ENCODE measurements at regions not wholly inside any gene's neighbourhood (a gene's known extent, or its start where the extent isn't known, plus 50 kb on each side); places are given as distances from the start of the nearest gene placed in this dataset.

- ChIA-PET CTCF (no interaction called here), POLR2A (no interaction called here)
- H3K9me3 Mint-ChIP-seq = peaks cover 0 to 5% (median 0%) of the 10 kb centered on the region in 11 donors
- no peaks in the 10 kb centered on the region for H3K4me1 Mint-ChIP-seq
- DNase-seq (no peak), ATAC-seq (no peak)
- intact Hi-C loops (cut with micrococcal nuclease) = loop anchor here in 1 of 2 donors (2.0 kb wide), 1 partner anchor 290 kb away; no protein-coding TSS in a partner anchor
- H3K36me3 Mint-ChIP-seq = no peaks in the 10 kb centered on the region
- peaks cover 0 to 3% (median 0%) of the 10 kb centered on the region in 5 donors for H3K27me3 Mint-ChIP-seq
- no peak overlapping the region for H3K4me3 Mint-ChIP-seq
- Histone ChIP-seq H3K27me3 (ENCODE audit: control insufficient read depth in 2 of 2, insufficient read depth in 2 of 2, low read length in 2 of 2) (no peaks in the 10 kb centered on the region), H3K36me3 (ENCODE audit: control insufficient read depth in 2 of 3, insufficient read depth in 3 of 3, low read length in 3 of 3) (no peaks in the 10 kb centered on the region), H3K4me1 (ENCODE audit: control insufficient read depth in 2 of 2, insufficient read depth in 2 of 2, low read length in 2 of 2) (no peaks in the 10 kb centered on the region), H3K9me3 (ENCODE audit: control insufficient read depth in 2 of 3, low read length in 3 of 3) (no peaks in the 10 kb centered on the region), H3K27ac (ENCODE audit: low read depth, low read length) (no peak overlapping the region), H3K4me3 (ENCODE audit: low read length) (no peak overlapping the region)
- no peak overlapping the region for H3K27ac Mint-ChIP-seq
Measured at GRCh38 chr3:182392182-182392937, 400.9 kb upstream of the ATP11B start.

DNA sequence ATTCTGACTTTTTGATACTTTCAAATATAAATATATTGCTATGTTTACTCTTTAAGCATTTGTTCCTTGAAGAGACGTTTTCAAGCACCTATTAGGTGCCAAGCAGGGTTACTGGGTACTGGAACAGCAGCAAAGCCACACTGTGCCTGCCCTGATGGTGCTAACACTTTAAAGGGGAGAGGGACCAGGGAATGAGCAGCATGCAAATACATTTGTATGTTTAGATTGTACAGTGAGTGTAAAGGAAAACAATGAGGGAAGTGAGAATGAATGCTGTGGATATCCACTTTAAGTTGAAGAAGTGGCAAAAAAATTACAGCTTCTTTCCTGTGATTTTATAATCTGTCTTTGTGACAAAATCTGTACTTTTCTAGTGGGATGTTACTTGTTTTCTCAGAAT lies 400.2 kb upstream of the ATP11B start:
- H3K36me3 Mint-ChIP-seq = no peaks in the 10 kb centered on the region
- no peak for DNase-seq
- H3K27ac Mint-ChIP-seq = no peak overlapping the region
- H3K27me3 Mint-ChIP-seq = peaks cover 0 to 3% (median 0%) of the 10 kb centered on the region in 5 donors
- ChIA-PET POLR2A (no interaction called here), CTCF (no interaction called here)
- no peaks in the 10 kb centered on the region for H3K4me1 ChIP-seq (ENCODE audit: control insufficient read depth in 2 of 2, insufficient read depth in 2 of 2, low read length in 2 of 2)
- H3K4me3 ChIP-seq (ENCODE audit: low read length) = no peak overlapping the region
- no peak overlapping the region for H3K27ac ChIP-seq (ENCODE audit: low read depth, low read length)
- intact Hi-C loops (cut with micrococcal nuclease) = loop anchor here in 1 of 2 donors (2.0 kb wide), 1 partner anchor 290 kb away; no protein-coding TSS in a partner anchor
- no peaks in the 10 kb centered on the region for H3K4me1 Mint-ChIP-seq
- no peaks in the 10 kb centered on the region for H3K27me3 ChIP-seq (ENCODE audit: control insufficient read depth in 2 of 2, insufficient read depth in 2 of 2, low read length in 2 of 2)
- no peak for ATAC-seq
- no peak overlapping the region for H3K4me3 Mint-ChIP-seq
- no peaks in the 10 kb centered on the region for H3K9me3 ChIP-seq (ENCODE audit: control insufficient read depth in 2 of 3, low read length in 3 of 3)
- H3K36me3 ChIP-seq (ENCODE audit: control insufficient read depth in 2 of 3, insufficient read depth in 3 of 3, low read length in 3 of 3) = no peaks in the 10 kb centered on the region
- H3K9me3 Mint-ChIP-seq = peaks cover 0 to 5% (median 0%) of the 10 kb centered on the region in 11 donors

DNA sequence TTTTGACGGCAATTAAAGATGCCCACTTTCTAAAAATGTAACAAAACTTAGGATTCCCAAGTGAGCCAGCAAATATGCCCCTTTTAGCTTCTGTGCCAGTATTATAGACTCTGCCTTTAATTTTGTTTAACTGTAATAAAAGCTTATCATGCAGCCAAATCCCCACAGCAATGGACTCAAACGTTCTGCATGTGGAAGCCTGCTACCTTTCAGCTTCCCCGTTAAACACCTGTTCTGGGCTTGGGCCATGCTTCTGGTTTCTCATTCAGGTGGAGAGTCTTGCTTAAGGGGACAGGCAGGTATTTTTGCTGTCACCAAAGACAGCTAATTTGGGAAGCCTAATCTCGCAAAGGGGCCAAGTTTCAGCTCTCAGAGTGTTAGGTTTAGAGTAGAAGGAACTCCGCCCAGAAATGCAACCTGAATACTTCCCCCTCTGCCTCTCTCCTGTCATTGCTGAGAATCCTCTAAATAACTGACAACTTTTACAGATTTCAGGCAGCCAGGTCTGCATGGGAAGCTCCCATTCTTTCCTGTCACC lies 399.4 kb upstream of the ATP11B start:
- Mint-ChIP-seq H3K27me3 (peaks cover 0 to 3% (median 0%) of the 10 kb centered on the region in 5 donors), H3K4me1 (no peaks in the 10 kb centered on the region), H3K36me3 (no peaks in the 10 kb centered on the region), H3K4me3 (no peak overlapping the region), H3K27ac (no peak overlapping the region), H3K9me3 (peaks cover 0 to 5% (median 0%) of the 10 kb centered on the region in 11 donors)
- DNase-seq = no peak
- CTCF ChIA-PET = no interaction called here
- Histone ChIP-seq H3K27ac (ENCODE audit: low read depth, low read length) (no peak overlapping the region), H3K4me1 (ENCODE audit: control insufficient read depth in 2 of 2, insufficient read depth in 2 of 2, low read length in 2 of 2) (no peaks in the 10 kb centered on the region), H3K4me3 (ENCODE audit: low read length) (no peak overlapping the region), H3K36me3 (ENCODE audit: control insufficient read depth in 2 of 3, insufficient read depth in 3 of 3, low read length in 3 of 3) (no peaks in the 10 kb centered on the region), H3K9me3 (ENCODE audit: control insufficient read depth in 2 of 3, low read length in 3 of 3) (no peaks in the 10 kb centered on the region), H3K27me3 (ENCODE audit: control insufficient read depth in 2 of 2, insufficient read depth in 2 of 2, low read length in 2 of 2) (no peaks in the 10 kb centered on the region)
- POLR2A ChIA-PET = no interaction called here
- intact Hi-C loops (cut with micrococcal nuclease) = loop anchor here in 1 of 2 donors (2.0 kb wide), 1 partner anchor 289 kb away; no protein-coding TSS in a partner anchor
- ATAC-seq = no peak

GRCh38 chr3:182397164-182397563 lies 396.1 kb upstream of the ATP11B start:
- intact Hi-C loops (cut with micrococcal nuclease) = no loop called here

DNA sequence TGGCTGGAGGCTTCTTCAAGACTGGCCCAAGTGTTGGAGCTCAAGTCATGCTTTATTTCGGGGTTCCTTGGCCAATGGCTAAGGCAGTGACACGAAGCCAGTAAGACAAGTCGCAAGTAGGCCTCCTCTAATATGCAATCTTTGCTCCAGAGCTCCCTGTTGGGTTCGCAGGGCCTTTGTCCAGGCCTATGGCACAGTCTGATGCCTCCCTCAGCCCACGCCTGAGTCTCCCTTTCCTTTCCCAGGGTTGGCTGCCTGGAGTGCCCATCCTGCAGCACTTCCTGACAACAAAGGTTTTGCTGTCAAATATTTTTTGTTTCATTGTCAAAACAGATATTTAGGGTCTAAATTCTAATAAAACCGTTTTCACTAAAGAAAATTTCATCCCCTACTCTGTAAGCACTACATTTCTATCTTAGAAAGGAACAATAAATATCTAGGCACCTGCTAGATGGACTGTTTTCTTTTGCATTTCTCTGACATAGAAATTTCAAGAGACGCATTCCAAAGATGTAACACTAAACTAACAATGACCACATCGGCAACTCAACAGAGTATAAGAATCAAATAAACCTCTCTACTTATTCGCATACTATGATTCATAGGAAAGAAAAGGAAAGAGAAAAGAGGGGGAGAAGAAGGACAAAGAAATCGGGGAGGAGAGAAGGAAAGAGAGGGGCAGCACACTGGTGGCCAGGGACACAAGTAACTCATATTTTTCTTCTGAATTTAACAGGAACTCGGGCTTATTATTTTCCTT lies 393.1 kb upstream of the ATP11B start:
- H3K4me1 Mint-ChIP-seq = no peaks in the 10 kb centered on the region
- H3K36me3 Mint-ChIP-seq = no peaks in the 10 kb centered on the region
- peaks cover 0 to 6% (median 3%) of the 10 kb centered on the region in 11 donors for H3K9me3 Mint-ChIP-seq
- H3K27me3 Mint-ChIP-seq = no peaks in the 10 kb centered on the region
- Histone ChIP-seq H3K4me1 (ENCODE audit: control insufficient read depth in 2 of 2, insufficient read depth in 2 of 2, low read length in 2 of 2) (no peaks in the 10 kb centered on the region), H3K27ac (ENCODE audit: low read depth, low read length) (no peak overlapping the region), H3K9me3 (ENCODE audit: control insufficient read depth in 2 of 3, low read length in 3 of 3) (no peaks in the 10 kb centered on the region), H3K36me3 (ENCODE audit: control insufficient read depth in 2 of 3, insufficient read depth in 3 of 3, low read length in 3 of 3) (no peaks in the 10 kb centered on the region), H3K4me3 (ENCODE audit: low read length) (no peak overlapping the region), H3K27me3 (ENCODE audit: control insufficient read depth in 2 of 2, insufficient read depth in 2 of 2, low read length in 2 of 2) (no peaks in the 10 kb centered on the region)
- DNase-seq = no peak
- no peak for ATAC-seq
- CTCF ChIA-PET = no interaction called here
- H3K4me3 Mint-ChIP-seq = no peak overlapping the region
- no peak overlapping the region for H3K27ac Mint-ChIP-seq
- POLR2A ChIA-PET = no interaction called here
- intact Hi-C loops (cut with micrococcal nuclease) = no loop called here

More at GRCh38 chr3:182397164-182397563, 396.1 kb upstream of the ATP11B start:
- H3K4me1 Mint-ChIP-seq = no peaks in the 10 kb centered on the region
- ATAC-seq = no peak
- CTCF ChIA-PET = no interaction called here
- Histone ChIP-seq H3K27me3 (ENCODE audit: control insufficient read depth in 2 of 2, insufficient read depth in 2 of 2, low read length in 2 of 2) (no peaks in the 10 kb centered on the region), H3K4me3 (ENCODE audit: low read length) (no peak overlapping the region), H3K36me3 (ENCODE audit: control insufficient read depth in 2 of 3, insufficient read depth in 3 of 3, low read length in 3 of 3) (no peaks in the 10 kb centered on the region), H3K27ac (ENCODE audit: low read depth, low read length) (no peak overlapping the region), H3K9me3 (ENCODE audit: control insufficient read depth in 2 of 3, low read length in 3 of 3) (no peaks in the 10 kb centered on the region), H3K4me1 (ENCODE audit: control insufficient read depth in 2 of 2, insufficient read depth in 2 of 2, low read length in 2 of 2) (no peaks in the 10 kb centered on the region)
- H3K4me3 Mint-ChIP-seq = no peak overlapping the region
- peaks cover 0 to 6% (median 3%) of the 10 kb centered on the region in 11 donors for H3K9me3 Mint-ChIP-seq
- no peak overlapping the region for H3K27ac Mint-ChIP-seq
- no peak for DNase-seq
- no peaks in the 10 kb centered on the region for H3K36me3 Mint-ChIP-seq
- no peaks in the 10 kb centered on the region for H3K27me3 Mint-ChIP-seq
- POLR2A ChIA-PET = no interaction called here

DNA sequence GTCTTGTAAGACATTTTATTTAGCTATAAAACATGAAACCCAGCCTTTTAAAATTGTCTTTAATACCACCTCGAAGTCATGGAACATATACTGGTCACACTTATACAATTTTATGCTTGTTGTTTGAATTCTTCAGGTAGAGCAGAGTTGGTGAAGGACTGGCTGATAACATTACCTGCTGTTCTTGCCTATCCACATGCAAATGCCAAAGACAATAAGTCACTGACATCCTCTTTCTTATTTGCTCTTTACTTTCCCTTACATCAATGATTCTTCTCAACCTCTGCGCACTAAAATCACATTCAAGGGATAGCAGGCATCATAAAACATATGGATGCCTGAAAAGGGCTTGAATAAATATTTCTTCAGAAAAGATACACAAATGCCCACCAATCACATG lies 392.5 kb upstream of the ATP11B start:
- Histone ChIP-seq H3K27me3 (ENCODE audit: control insufficient read depth in 2 of 2, insufficient read depth in 2 of 2, low read length in 2 of 2) (no peaks in the 10 kb centered on the region), H3K4me1 (ENCODE audit: control insufficient read depth in 2 of 2, insufficient read depth in 2 of 2, low read length in 2 of 2) (no peaks in the 10 kb centered on the region), H3K9me3 (ENCODE audit: control insufficient read depth in 2 of 3, low read length in 3 of 3) (no peaks in the 10 kb centered on the region), H3K36me3 (ENCODE audit: control insufficient read depth in 2 of 3, insufficient read depth in 3 of 3, low read length in 3 of 3) (no peaks in the 10 kb centered on the region), H3K4me3 (ENCODE audit: low read length) (no peak overlapping the region), H3K27ac (ENCODE audit: low read depth, low read length) (no peak overlapping the region)
- H3K4me1 Mint-ChIP-seq = no peaks in the 10 kb centered on the region
- DNase-seq = no peak
- no peak overlapping the region for H3K4me3 Mint-ChIP-seq
- peaks cover 0 to 6% (median 2%) of the 10 kb centered on the region in 11 donors for H3K9me3 Mint-ChIP-seq
- no peaks in the 10 kb centered on the region for H3K27me3 Mint-ChIP-seq
- no peaks in the 10 kb centered on the region for H3K36me3 Mint-ChIP-seq
- H3K27ac Mint-ChIP-seq = no peak overlapping the region
- intact Hi-C loops (cut with micrococcal nuclease) = no loop called here
- no peak for ATAC-seq
- POLR2A ChIA-PET = no interaction called here
- CTCF ChIA-PET = no interaction called here

All from naive thymus-derived CD4-positive, alpha-beta T cell (primary cell).